Stimulated activated naive CD8-positive, alpha-beta T cell treated with anti-CD3 and anti-CD28 coated beads, Interleukin-15, Interleukin-2, amounts not matched to agents 100 ng/mL and 50 ng/mL, for 24 hours (primary cell): ENCODE measurements at regions not wholly inside any gene's neighbourhood (a gene's known extent, or its start where the extent isn't known, plus 50 kb on each side); places are given as distances from the start of the nearest gene placed in this dataset.

Source experiments
- H3K27ac Mint-ChIP-seq: one replicate; pipeline ENCODE4 v1.8.0; 2021; ENCODE audit warnings: mild to moderate bottlenecking, mixed read lengths
- H3K27me3 Mint-ChIP-seq: one replicate; pipeline ENCODE4 v1.8.0; 2021; ENCODE audit warnings: mixed read lengths
- H3K36me3 Mint-ChIP-seq: one replicate; pipeline ENCODE4 v1.8.0; 2021; ENCODE audit warnings: low read depth, mixed read lengths
- H3K4me1 Mint-ChIP-seq: one replicate; pipeline ENCODE4 v1.8.0; 2021; ENCODE audit warnings: low read depth, mixed read lengths
- H3K4me3 Mint-ChIP-seq: one replicate; pipeline ENCODE4 v1.8.0; 2021; ENCODE audit warnings: mild to moderate bottlenecking, mixed read lengths
- H3K9me3 Mint-ChIP-seq: one replicate; pipeline ENCODE4 v1.8.0; 2021; ENCODE audit warnings: mixed read lengths

DNA sequence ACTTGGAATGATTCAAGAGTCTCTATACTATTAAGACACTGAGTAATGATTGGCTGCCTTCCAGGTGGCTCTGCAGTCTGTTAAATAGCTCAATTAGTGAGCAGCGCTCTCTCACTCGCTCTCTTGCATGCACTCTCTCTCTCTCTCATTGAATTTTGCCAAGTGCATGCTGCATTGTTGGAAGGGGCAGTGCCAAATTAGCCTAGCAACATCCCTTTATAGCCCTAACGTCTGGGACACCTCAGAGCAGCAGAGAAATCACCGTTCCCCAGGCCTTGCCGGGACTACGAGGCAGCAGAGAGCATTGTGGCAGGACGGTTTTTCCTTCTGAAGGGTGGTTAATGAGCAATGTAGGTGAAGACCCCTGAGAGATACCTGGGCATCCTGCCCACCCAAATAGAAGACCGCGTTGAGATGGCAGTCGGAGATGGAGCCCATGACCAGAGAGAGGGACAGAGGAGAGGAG lies 447.6 kb upstream of the POU3F3 start:
- peaks cover 13% of the 10 kb centered on the region for H3K27me3 Mint-ChIP-seq
- no peak overlapping the region for H3K4me3 Mint-ChIP-seq
- H3K27ac Mint-ChIP-seq, result no peak overlapping the region
- no peaks in the 10 kb centered on the region for H3K9me3 Mint-ChIP-seq
- no peaks in the 10 kb centered on the region for H3K4me1 Mint-ChIP-seq
- H3K36me3 Mint-ChIP-seq, result no peaks in the 10 kb centered on the region

DNA sequence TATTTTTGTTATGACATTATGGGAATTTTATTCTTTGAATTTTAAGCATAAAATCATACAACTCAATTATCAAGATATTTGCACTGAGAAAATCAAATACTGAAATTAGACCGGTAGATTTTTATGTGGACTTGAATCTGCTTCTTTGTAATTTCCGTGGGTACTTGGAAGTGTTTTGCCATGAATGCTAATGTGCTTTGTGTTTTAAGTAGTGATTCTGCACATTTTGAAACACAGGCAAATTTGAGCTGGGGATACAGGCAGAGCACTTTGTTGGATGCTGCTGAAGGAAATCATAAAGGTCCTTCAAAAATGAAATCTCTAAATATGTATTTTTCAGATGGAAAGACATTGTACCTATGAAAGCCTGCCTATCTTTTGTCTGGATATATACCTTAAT lies 446.3 kb upstream of the POU3F3 start:
- no peaks in the 10 kb centered on the region for H3K36me3 Mint-ChIP-seq
- no peaks in the 10 kb centered on the region for H3K9me3 Mint-ChIP-seq
- no peak overlapping the region for H3K4me3 Mint-ChIP-seq
- H3K27ac Mint-ChIP-seq, result no peak overlapping the region
- H3K4me1 Mint-ChIP-seq, result no peaks in the 10 kb centered on the region
- H3K27me3 Mint-ChIP-seq, result peaks cover 22% of the 10 kb centered on the region

DNA sequence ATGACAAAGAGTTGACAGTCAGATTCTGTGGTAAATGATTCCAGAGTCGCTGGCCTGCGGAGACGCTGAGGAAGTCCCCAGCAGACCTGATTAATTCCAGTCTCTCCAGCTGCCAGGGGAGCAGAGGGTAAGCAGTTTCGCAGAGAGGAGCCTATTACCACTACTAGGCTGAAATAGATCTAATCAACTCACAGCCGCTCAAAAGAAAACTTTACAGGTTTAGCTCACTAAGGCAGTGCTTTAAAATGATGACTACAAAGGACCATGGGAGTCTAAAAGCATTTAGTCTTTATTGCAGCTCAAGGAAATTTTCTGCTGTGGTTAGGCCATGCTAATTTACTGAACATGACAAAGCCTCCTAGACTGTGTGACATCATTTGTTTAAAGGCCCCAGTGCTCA lies 445.6 kb upstream of the POU3F3 start:
- no peak overlapping the region for H3K4me3 Mint-ChIP-seq
- no peaks in the 10 kb centered on the region for H3K4me1 Mint-ChIP-seq
- H3K36me3 Mint-ChIP-seq, result no peaks in the 10 kb centered on the region
- no peak overlapping the region for H3K27ac Mint-ChIP-seq
- H3K27me3 Mint-ChIP-seq, result peaks cover 25% of the 10 kb centered on the region
- no peaks in the 10 kb centered on the region for H3K9me3 Mint-ChIP-seq

DNA sequence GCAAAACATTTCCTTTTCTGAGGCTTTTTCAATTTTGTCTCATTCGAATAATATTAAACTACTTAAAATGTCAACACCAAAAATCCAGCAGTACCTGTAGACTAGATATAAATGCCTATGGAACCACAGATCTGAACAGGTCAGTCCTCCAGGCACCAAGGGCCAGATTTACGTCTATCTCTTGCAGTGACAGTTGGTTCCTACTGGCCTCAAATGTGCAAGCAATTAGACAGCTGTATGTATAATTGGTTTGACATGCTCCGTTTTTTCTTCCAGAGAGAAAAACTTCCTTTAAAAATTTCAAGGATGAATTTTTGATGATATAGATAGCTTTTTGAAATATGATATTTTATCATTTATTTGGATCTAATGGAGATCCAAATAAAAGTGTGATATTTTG lies 443.8 kb upstream of the POU3F3 start:
- Mint-ChIP-seq H3K27me3 (peaks cover 27% of the 10 kb centered on the region), H3K9me3 (no peaks in the 10 kb centered on the region), H3K4me1 (no peaks in the 10 kb centered on the region), H3K27ac (no peak overlapping the region), H3K4me3 (no peak overlapping the region), H3K36me3 (no peaks in the 10 kb centered on the region)

DNA sequence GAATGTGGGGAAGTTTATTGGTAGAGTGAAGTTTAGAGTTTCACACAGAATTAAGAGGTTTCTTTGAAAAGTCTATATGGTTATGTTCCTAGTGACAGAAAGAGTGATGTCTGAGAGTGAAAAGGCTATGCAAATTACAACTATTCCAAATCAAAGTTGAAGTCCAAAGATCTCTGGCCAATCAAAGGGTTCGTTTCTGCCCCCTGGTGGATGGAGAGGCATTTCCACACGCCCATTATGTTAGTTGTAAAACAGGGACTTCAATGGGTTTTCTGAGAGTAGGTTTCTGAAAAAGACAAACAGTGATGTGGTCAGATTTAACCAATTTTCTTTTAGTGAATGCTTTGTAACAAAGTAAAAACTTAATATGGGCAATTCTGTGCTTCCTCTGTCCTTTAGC lies 441.5 kb upstream of the POU3F3 start:
- H3K36me3 Mint-ChIP-seq, result no peaks in the 10 kb centered on the region

DNA sequence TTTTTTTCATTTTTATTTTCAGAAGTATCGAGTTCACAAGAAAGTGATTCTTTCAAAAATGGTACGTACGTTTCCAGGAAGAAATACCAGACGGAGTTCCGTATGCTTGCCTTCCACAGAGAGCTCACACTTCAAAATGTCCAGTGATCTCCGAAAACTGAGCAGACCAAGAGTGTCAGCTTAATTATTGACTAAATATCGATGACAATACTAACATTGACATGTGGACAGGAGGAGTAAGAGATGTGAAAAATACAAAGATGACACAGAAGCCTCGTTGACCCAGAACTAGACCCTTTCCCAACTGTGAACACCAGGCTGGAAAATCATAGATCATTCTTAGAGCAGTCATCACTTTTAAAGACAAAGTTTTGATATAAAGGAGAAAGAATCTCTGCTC lies 440.0 kb upstream of the POU3F3 start:
- Mint-ChIP-seq H3K9me3 (no peaks in the 10 kb centered on the region), H3K27me3 (peaks cover 36% of the 10 kb centered on the region), H3K4me1 (no peaks in the 10 kb centered on the region), H3K27ac (no peak overlapping the region), H3K4me3 (no peak overlapping the region), H3K36me3 (no peaks in the 10 kb centered on the region)

More for the DNA sequence above, 441.5 kb upstream of the POU3F3 start:
- Mint-ChIP-seq H3K4me3 (no peak overlapping the region), H3K9me3 (no peaks in the 10 kb centered on the region), H3K27ac (no peak overlapping the region), H3K27me3 (peaks cover 36% of the 10 kb centered on the region), H3K4me1 (no peaks in the 10 kb centered on the region)

DNA sequence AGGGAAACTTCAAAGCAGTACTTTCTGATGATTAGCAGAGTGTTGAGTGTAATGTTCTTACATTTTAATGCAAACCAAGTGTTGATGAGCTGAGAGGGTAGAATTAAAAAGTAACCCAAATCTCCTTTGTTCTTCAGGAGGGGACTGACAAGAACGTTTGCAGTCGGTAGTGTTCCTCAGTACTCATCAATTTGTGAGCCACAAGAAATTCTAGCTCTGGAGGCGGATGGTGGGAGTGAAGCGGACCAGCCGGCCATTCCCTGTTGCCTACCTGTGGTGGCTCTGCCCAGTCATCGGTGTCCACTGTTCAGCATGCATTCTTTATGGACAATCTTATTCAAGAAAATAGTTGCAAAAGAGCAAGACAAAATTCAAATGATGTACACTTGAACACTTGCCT lies 438.6 kb upstream of the POU3F3 start:
- Mint-ChIP-seq H3K27ac (no peak overlapping the region), H3K36me3 (no peaks in the 10 kb centered on the region), H3K4me3 (no peak overlapping the region), H3K4me1 (no peaks in the 10 kb centered on the region), H3K9me3 (no peaks in the 10 kb centered on the region), H3K27me3 (peaks cover 36% of the 10 kb centered on the region)

DNA sequence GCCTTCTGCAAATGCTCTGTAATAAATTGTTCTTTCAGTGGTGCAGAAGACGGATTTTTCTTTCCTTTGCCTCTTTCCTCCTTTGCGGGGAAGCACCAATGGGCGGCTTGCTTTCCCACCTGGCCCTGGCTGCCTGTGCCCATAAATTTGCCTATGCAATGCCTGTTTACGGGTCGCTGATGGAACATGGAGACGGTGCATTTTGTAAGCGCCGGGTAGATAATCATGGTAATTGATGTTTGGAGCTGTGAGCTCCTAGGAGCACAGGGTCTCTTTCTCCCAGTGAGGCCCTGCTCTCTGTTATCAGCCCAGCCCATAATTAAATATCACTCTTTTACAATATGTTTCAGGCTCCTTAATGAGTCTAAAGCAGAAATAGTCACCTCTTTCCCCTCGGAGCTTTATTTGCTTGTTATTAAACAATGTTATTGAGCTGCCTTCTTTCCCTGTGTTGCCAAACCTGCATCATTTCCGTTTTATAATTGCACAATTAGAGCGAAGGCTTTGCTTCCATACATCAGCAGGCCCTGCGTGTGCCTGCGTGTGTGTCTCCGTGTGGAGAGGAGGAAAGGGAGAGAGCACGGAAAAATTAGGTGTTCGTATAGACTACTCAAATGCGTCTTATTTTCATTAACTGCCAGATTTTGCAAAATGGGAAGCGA lies 437.4 kb upstream of the POU3F3 start:
- H3K27me3 Mint-ChIP-seq, result peaks cover 25% of the 10 kb centered on the region
- no peak overlapping the region for H3K27ac Mint-ChIP-seq
- no peaks in the 10 kb centered on the region for H3K36me3 Mint-ChIP-seq
- no peak overlapping the region for H3K4me3 Mint-ChIP-seq
- H3K4me1 Mint-ChIP-seq, result no peaks in the 10 kb centered on the region
- H3K9me3 Mint-ChIP-seq, result no peaks in the 10 kb centered on the region

DNA sequence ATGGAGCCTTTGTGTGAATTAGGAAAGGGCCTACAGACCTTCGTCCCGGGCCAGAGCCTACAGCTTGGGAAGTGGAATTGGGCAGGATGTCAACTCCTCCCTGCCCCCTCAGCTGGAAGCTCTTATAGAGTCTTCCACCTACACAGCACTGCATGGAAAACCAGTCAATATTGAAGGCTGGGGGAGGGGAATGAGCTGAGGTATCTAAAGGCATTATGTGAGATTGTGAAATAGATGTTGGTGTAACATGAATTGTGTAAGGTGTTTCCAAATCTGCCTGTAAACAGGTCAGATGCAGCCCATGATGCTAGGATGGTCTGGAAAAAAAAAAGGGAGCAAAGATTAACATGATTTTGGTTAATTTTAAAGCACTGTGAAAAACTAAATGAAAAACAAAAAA lies 433.5 kb upstream of the POU3F3 start:
- H3K27ac Mint-ChIP-seq, result no peak overlapping the region
- no peak overlapping the region for H3K4me3 Mint-ChIP-seq
- no peaks in the 10 kb centered on the region for H3K36me3 Mint-ChIP-seq
- H3K27me3 Mint-ChIP-seq, result peaks cover 9% of the 10 kb centered on the region
- H3K4me1 Mint-ChIP-seq, result no peaks in the 10 kb centered on the region
- no peaks in the 10 kb centered on the region for H3K9me3 Mint-ChIP-seq

DNA sequence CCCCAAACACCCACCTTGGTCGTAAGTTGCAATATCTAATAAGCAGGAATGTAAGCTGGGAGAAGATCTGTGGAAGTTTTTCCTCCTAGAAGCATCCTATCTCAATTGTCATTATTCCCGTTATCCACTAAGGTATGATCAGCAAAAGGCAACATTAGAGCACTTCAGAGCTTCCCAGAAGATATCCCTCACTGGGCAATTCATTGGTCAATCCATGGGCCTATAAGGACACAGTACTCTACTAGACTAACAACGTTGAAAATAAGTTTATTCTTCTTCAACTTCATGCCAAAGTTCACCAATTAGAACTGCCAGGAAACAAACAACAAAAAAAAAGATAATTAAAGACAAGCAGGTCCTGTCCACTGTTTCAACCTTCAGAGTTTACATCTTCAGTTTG lies 433.0 kb upstream of the POU3F3 start:
- no peaks in the 10 kb centered on the region for H3K36me3 Mint-ChIP-seq
- H3K4me1 Mint-ChIP-seq, result no peaks in the 10 kb centered on the region
- H3K27ac Mint-ChIP-seq, result no peak overlapping the region
- no peak overlapping the region for H3K4me3 Mint-ChIP-seq
- no peaks in the 10 kb centered on the region for H3K9me3 Mint-ChIP-seq
- H3K27me3 Mint-ChIP-seq, result peaks cover 6% of the 10 kb centered on the region

DNA sequence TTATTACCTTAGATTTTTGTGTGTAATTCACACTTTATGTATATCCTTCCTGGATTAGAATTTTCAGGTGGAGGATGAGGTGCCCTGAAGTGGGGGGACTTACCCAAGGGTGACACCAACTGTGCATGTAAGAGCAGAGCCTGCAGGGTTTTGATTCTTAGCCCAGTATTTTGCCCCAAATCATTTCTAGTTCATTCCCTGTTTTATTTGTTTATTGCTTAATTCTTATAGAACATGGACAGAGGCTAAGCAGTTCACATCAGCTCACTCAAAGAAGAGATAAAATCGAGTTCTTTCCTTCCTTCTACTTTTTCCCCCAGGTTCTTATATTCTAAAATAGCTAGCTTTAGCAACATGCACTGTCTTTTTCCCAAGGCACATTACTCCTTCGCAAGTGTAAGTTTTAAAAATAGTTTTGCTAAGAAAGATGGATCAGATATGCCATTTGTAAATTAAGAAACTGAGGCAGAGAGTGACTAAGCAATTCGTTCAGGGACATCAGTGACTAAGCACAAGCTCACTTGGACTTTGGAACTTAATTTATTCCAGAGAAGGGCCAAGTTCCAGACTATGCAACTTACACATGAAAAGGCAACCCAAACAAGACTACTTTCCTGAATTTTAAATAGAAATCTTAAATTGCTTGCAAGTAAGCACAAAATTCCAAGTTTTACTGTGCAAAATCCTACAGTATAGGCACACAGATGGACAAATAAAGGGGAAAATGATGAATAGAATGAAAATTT lies 427.9 kb upstream of the POU3F3 start:
- Mint-ChIP-seq H3K4me3 (no peak overlapping the region), H3K9me3 (no peaks in the 10 kb centered on the region), H3K27me3 (peaks cover 4% of the 10 kb centered on the region), H3K36me3 (no peaks in the 10 kb centered on the region), H3K27ac (no peak overlapping the region), H3K4me1 (no peaks in the 10 kb centered on the region)

DNA sequence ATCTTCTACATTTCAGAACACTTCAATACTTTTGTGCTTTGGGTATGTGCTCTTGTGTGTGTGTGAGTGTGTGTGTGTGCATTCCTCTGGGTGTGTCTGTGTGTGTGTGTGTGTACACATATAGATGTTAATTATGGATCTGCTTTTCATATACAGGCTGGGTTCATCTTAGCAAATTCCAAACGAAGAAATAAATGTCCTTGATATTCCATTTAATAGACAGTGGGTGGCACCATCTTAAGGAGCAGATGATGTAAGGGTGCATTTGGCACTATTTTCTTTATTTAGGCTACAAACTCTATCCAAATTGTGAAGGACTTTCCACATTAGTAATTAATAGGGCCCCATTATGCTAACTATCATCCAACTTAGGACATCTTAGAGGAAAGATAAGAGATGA lies 425.8 kb upstream of the POU3F3 start:
- Mint-ChIP-seq H3K27me3 (peaks cover 7% of the 10 kb centered on the region), H3K36me3 (no peaks in the 10 kb centered on the region), H3K4me3 (no peak overlapping the region), H3K9me3 (no peaks in the 10 kb centered on the region), H3K4me1 (no peaks in the 10 kb centered on the region), H3K27ac (no peak overlapping the region)

DNA sequence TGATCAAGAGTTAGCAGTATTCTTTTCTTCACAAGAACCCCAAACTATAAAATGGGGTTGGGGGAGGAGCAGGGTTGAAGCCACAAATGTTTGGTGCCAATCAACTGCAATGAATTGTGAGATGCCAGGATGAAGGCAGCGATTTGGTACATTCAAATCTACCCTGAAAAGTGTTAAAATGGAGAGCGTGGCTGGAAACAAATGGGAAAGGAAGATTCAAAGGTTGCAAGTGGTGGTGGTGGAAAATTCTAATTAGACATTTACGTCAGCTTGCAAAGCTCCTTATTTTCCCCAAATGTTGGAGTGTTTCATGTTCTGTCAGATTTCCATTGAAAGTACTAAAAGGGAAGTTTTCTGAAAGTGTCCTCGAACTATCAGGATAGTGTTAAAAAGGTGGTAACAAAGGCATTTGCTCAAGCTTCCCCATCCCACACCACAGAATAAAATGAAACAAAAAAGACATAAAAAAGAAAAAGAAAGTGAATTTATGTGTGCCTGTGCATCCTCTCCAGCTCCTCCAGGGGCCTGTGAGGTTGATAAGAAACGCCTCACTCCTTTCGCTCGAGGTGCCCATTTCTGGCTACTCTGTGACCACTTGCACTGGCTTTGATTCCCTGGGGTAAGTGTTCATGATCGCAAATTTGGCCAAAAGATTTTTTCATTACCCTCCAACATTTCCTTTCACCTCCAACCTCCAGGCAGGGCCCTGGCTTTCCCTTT lies 424.1 kb upstream of the POU3F3 start:
- Mint-ChIP-seq H3K4me1 (peaks cover 6% of the 10 kb centered on the region), H3K27me3 (peaks cover 12% of the 10 kb centered on the region), H3K9me3 (no peaks in the 10 kb centered on the region), H3K4me3 (no peak overlapping the region), H3K36me3 (no peaks in the 10 kb centered on the region), H3K27ac (no peak overlapping the region)

DNA sequence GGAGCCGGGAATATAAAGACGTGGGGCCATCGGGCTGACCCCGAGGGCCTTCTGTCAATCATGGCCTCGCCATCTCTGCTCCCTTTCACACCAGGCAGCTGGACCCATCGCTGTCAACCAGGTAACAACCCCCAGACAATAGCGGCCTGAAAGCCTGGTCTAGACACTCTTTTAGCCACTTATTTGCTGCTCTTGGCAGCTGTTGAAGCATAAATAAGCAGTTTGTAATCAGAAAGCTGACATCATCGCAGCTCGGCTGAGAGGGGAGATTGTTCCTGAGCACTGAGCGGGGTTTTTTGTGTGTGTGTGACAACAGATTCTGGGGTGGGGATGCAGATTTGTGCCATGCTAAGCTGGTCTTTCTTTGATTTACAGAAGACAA lies 423.6 kb upstream of the POU3F3 start:
- no peaks in the 10 kb centered on the region for H3K36me3 Mint-ChIP-seq
- H3K4me1 Mint-ChIP-seq, result peaks cover 6% of the 10 kb centered on the region
- peaks cover 12% of the 10 kb centered on the region for H3K27me3 Mint-ChIP-seq
- no peaks in the 10 kb centered on the region for H3K9me3 Mint-ChIP-seq
- no peak overlapping the region for H3K4me3 Mint-ChIP-seq
- no peak overlapping the region for H3K27ac Mint-ChIP-seq

DNA sequence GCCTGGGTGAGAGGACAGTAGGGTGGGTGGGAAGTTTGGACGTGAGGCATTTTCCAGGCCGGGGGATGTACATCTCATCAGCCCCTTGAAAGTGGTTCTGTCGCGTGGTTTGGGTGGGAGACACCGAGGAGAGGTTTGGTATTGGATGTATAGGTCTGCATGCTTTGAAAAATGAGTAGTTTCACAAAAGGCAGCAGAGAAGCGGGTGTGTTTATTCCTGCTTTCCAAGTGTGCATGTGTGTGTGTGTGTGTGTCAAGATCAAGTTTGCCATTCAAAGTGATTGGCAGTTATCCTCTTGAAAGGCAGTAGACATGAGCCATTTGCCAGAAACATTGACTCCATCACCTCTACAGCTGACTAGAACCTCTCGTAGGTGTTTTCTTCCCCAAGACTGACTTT lies 423.1 kb upstream of the POU3F3 start:
- peaks cover 12% of the 10 kb centered on the region for H3K27me3 Mint-ChIP-seq
- peaks cover 6% of the 10 kb centered on the region for H3K4me1 Mint-ChIP-seq
- no peaks in the 10 kb centered on the region for H3K9me3 Mint-ChIP-seq
- no peak overlapping the region for H3K27ac Mint-ChIP-seq
- no peaks in the 10 kb centered on the region for H3K36me3 Mint-ChIP-seq
- H3K4me3 Mint-ChIP-seq, result no peak overlapping the region
